Esophagus squamous epithelium (tissue), 5 donors: ENCODE measurements at regions not wholly inside any gene's neighbourhood (a gene's known extent, or its start where the extent isn't known, plus 50 kb on each side); places are given as distances from the start of the nearest gene placed in this dataset.

Source experiments
- DNase-seq: peaks from one replicate; lab custom pipeline; 2025; lab: John Stamatoyannopoulos, UW
- H3K27ac ChIP-seq, 4 donors: fragments of 200-600 bp; sonication (generic); one replicate each; pipeline ENCODE4 v1.5.1; 2016 to 2019; ENCODE audit warnings: mild to moderate bottlenecking in 1 of 4
- H3K27me3 ChIP-seq, 4 donors: fragments of 200-600 bp; sonication (generic); 1 replicate in 3 of 4; 2 replicates in 1 of 4; pipeline versions ENCODE4 v1.5.1 to v1.6.0; 2017 to 2021; ENCODE audit warnings: antibody characterized with exemption in 1 of 4
- H3K36me3 ChIP-seq, 3 donors: fragments of 200-600 bp; sonication (generic); one replicate each; pipeline ENCODE4 v1.5.1; 2016 to 2019
- H3K4me1 ChIP-seq, 3 donors: fragments of 200-600 bp; sonication (generic); one replicate each; pipeline ENCODE4 v1.5.1; 2017 to 2019
- H3K4me3 ChIP-seq, 4 donors: fragments of 200-600 bp; sonication (generic); 1 replicate in 3 of 4; 2 replicates in 1 of 4; pipeline ENCODE4 v1.5.1; 2016 to 2019; ENCODE audit warnings: mild to moderate bottlenecking in 2 of 4, moderate library complexity in 1 of 4
- H3K9me3 ChIP-seq, 3 donors: fragments of 200-600 bp; sonication (generic); one replicate each; pipeline ENCODE4 v1.5.1; 2016 to 2019
- CTCF ChIP-seq, 6 experiments: fragments of 450-650 bp in 4 of 6; fragments of 200-600 bp in 2 of 6; sonication (generic) in 2 of 6; IDR thresholded peaks; one replicate each; pipeline ENCODE4 v1.5.1; 2016 to 2019; ENCODE audit warnings: antibody characterized with exemption in 6 of 6, mild to moderate bottlenecking in 4 of 6, moderate library complexity in 4 of 6
- POLR2A ChIP-seq, 4 donors: fragments of 450-650 bp; IDR thresholded peaks; one replicate each; pipeline ENCODE4 v1.6.1; 2017; ENCODE audit warnings: antibody characterized with exemption in 4 of 4, mild to moderate bottlenecking in 4 of 4, moderate library complexity in 3 of 4
- WGBS, 2 donors: methylation state at CpG; one replicate each; pipeline ENCODE4 v1.1.5; 2018; 5-methylcytosine and 5-hydroxymethylcytosine counted together
- intact Hi-C: fragments of 100-400 bp; cut with DNase I; formaldehyde crosslinking; loops from one replicate; pipeline ENCODE4 v1.15.0; 2022
- donor health status: DM: yes; HTN: yes; CAD: no.

DNA sequence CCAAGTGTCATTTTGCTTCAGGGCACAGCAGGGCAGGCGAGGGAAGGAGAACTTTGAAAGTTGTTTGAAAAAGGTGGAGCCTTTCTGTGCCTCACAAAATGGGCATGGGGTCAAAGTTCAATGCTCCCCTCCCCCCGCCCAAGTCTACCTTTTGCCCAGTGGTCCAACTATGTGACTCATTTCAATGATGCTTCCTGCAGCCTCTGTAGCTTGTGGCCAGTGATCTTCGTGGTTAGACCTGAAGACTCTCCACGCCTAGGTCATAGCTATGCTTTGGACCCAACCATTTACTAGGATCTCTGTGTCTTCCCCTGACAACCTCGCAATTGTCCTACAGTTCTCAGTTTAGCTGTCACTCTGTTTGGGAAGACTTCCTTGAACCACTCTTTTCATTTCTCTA is 280.3 kb upstream of the GJB5 start:
- no peak for DNase-seq
- Histone ChIP-seq H3K9me3 (no peaks in the 10 kb centered on the region), H3K27me3 (peaks cover 0 to 60% (median 0%) of the 10 kb centered on the region in 4 donors), H3K27ac (no peak overlapping the region), H3K4me3 (no peak overlapping the region), H3K36me3 (no peaks in the 10 kb centered on the region), H3K4me1 (no peaks in the 10 kb centered on the region)
- WGBS, 2 donors, result 60 to 61% methylated on average over 5 of the region's 5 CpGs
- no peak for TF ChIP-seq CTCF (IDR thresholded peaks at IDR 0.05)
- TF ChIP-seq POLR2A (IDR thresholded peaks at IDR 0.05), result no peak
- intact Hi-C loops, result no loop called here

GRCh38 chr1:34476371-34476770 is 278.5 kb upstream of the GJB5 start:
- no peak for DNase-seq
- H3K36me3 ChIP-seq, result no peaks in the 10 kb centered on the region
- 55 to 66% methylated on average over 3 of the region's 3 CpGs for WGBS, 2 donors
- TF ChIP-seq POLR2A (IDR thresholded peaks at IDR 0.05), result no peak
- H3K27ac ChIP-seq, result no peak overlapping the region
- intact Hi-C loops, result no loop called here
- no peaks in the 10 kb centered on the region for H3K4me1 ChIP-seq
- H3K27me3 ChIP-seq, result peaks cover 0 to 71% (median 0%) of the 10 kb centered on the region in 4 donors
- no peak overlapping the region for H3K4me3 ChIP-seq
- H3K9me3 ChIP-seq, result peaks cover 0 to 6% (median 0%) of the 10 kb centered on the region in 3 donors

GRCh38 chr1:34477632-34478141 is 277.2 kb upstream of the GJB5 start:
- peaks cover 0 to 6% (median 0%) of the 10 kb centered on the region in 3 donors for H3K9me3 ChIP-seq
- DNase-seq, result no peak
- H3K4me1 ChIP-seq, result no peaks in the 10 kb centered on the region
- intact Hi-C loops, result no loop called here
- 68 to 83% methylated on average over 2 of the region's 2 CpGs for WGBS, 2 donors
- peaks cover 0 to 70% (median 0%) of the 10 kb centered on the region in 4 donors for H3K27me3 ChIP-seq
- no peak overlapping the region for H3K27ac ChIP-seq
- H3K4me3 ChIP-seq, result no peak overlapping the region
- TF ChIP-seq CTCF (IDR thresholded peaks at IDR 0.05) (no peak), POLR2A (IDR thresholded peaks at IDR 0.05) (no peak)
- H3K36me3 ChIP-seq, result no peaks in the 10 kb centered on the region

GRCh38 chr1:34478515-34479076 is 276.3 kb upstream of the GJB5 start:
- 11 to 20% methylated on average over 3 of the region's 3 CpGs for WGBS, 2 donors
- peaks cover 0 to 61% (median 0%) of the 10 kb centered on the region in 4 donors for H3K27me3 ChIP-seq
- no peak for DNase-seq
- intact Hi-C loops, result no loop called here
- TF ChIP-seq CTCF (IDR thresholded peaks at IDR 0.05) (no peak), POLR2A (IDR thresholded peaks at IDR 0.05) (no peak)
- no peak overlapping the region for H3K4me3 ChIP-seq
- H3K9me3 ChIP-seq, result peaks cover 0 to 6% (median 0%) of the 10 kb centered on the region in 3 donors
- no peak overlapping the region for H3K27ac ChIP-seq
- H3K4me1 ChIP-seq, result no peaks in the 10 kb centered on the region
- no peaks in the 10 kb centered on the region for H3K36me3 ChIP-seq

- WGBS, 2 donors, result 21 to 28% methylated on average over 4 to 5 of the region's 5 CpGs
- DNase-seq, result no peak
- H3K4me3 ChIP-seq, result no peak overlapping the region
Observed at GRCh38 chr1:34479731-34480130, 275.1 kb upstream of the GJB5 start.

More at GRCh38 chr1:34479731-34480130, 275.1 kb upstream of the GJB5 start:
- Histone ChIP-seq H3K27me3 (peaks cover 0 to 63% (median 0%) of the 10 kb centered on the region in 4 donors), H3K27ac (no peak overlapping the region), H3K36me3 (no peaks in the 10 kb centered on the region), H3K4me1 (no peaks in the 10 kb centered on the region), H3K9me3 (peaks cover 0 to 6% (median 0%) of the 10 kb centered on the region in 3 donors)
- TF ChIP-seq CTCF (IDR thresholded peaks at IDR 0.05), result no peak
- no peak for TF ChIP-seq POLR2A (IDR thresholded peaks at IDR 0.05)
- intact Hi-C loops, result no loop called here
